ENCODE measurements at regions not wholly inside any gene's neighbourhood (a gene's known extent, or its start where the extent isn't known, plus 50 kb on each side); places are given as distances from the start of the nearest gene placed in this dataset.

GRCh38 chr1:48164571-48164970 is 57.9 kb upstream of the SLC5A9 start:
- H3K4me3 ChIP-seq (ENCODE audit: low read depth, low read length): no peak overlapping the region
- TF ChIP-seq CTCF (IDR thresholded peaks at IDR 0.05; ENCODE audit: insufficient read depth, low read depth, low read length, missing control alignments): no peak
- DNase-seq (ENCODE audit: low read depth): no peak

DNA sequence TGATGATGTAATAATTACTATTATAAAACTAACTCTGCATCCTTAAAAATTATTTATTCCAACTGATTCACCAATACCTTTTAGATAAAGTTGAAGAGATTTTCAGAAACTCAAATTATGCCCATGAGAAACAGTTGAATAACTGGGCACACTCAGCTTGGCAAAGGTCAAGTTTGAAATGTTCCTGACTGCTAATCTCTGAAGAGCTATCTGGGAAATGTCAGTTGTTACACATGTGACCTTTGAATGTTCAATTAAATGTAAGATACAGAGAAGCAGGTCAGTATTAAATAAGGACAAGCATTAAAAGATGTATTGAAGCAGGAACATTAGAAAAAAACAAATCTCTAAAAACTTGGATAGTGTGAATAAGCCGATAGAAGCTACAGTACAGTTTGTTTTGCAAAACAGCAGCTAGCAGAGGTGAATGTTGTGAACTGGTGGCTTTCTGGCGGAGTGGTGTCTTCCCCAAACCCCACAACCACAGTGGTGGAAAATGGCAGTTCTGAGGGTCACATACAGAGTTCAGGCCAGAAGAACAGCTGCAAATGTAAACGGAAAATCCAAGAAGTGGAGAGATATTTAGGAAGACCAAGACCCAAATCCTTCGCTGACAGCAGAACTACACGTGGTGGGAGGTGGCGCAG is 61.9 kb upstream of the SLC5A9 start:
- TF ChIP-seq CTCF (IDR thresholded peaks at IDR 0.05; ENCODE audit: insufficient read depth, low read depth, low read length, missing control alignments): no peak
- no peak overlapping the region for H3K4me3 ChIP-seq (ENCODE audit: low read depth, low read length)
- no peak for DNase-seq (ENCODE audit: low read depth)

DNA sequence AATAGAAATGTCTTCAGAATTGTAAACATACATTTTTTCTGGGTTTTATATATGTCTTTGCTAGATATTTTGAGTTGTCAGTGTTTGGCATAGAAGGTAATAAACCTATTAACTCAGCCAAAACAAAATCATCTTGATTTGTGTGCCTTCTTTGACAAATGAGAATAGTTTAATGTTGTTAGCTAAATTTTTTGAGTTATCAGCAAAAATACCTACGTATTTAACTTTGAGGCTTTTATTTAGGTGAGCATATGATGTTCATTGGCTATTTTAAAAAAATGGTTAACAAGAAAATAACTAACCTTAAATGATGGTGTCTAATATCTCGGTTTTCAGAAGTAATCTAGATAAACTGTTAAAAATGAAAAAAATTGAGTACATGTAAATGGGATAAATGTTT is 83.2 kb upstream of the SLC5A9 start:
- TF ChIP-seq CTCF (IDR thresholded peaks at IDR 0.05; ENCODE audit: insufficient read depth, low read depth, low read length, missing control alignments): no peak
- DNase-seq (ENCODE audit: low read depth): no peak
- H3K4me3 ChIP-seq (ENCODE audit: low read depth, low read length): no peak overlapping the region

GRCh38 chr1:48127735-48128685 is 94.5 kb upstream of the SLC5A9 start:
- no peak for DNase-seq (ENCODE audit: low read depth)
- no peak for TF ChIP-seq CTCF (IDR thresholded peaks at IDR 0.05; ENCODE audit: insufficient read depth, low read depth, low read length, missing control alignments)
- H3K4me3 ChIP-seq (ENCODE audit: low read depth, low read length): no peak overlapping the region

DNA sequence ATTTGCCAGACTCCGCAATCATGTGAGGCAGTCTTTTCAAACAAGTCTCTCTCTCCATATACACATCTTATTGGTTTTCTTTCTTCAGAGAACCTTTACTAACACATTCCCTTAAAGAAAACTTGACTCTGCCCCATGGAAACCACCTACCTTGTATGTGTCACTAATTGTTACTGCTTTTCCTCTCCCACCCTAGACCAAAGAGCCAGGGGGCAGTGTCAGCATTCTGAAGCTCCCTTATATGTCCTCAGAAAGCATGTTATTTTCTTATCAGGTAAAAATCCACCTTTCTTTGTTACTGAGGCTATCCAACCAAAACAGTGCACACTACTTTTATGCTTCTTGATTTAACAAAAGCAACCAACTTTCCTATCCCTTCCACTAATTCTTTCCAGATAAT is 98.9 kb upstream of the SLC5A9 start:
- DNase-seq (ENCODE audit: low read depth): no peak
- TF ChIP-seq CTCF (IDR thresholded peaks at IDR 0.05; ENCODE audit: insufficient read depth, low read depth, low read length, missing control alignments): no peak

DNA sequence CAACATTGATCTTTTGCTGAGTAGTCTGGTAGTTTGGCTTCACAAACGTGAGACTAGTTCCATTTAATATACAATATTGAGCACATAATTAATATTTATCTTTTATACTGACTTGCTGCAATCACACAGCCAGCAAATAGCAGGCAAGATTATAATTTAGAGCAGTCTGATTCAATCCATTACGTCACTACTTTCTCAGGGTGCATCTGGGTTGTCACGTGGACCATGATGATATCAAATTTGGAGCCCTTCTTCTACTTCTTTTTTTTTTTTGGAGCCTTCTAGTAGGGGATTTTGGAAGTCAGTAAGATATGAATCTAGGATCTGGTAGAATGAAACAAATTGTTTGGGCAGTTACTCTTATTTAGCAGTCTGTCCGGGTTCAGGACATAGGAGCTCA is 100.6 kb upstream of the SLC5A9 start:
- no peak for TF ChIP-seq CTCF (IDR thresholded peaks at IDR 0.05; ENCODE audit: insufficient read depth, low read depth, low read length, missing control alignments)
- no peak for DNase-seq (ENCODE audit: low read depth)
- H3K4me3 ChIP-seq (ENCODE audit: low read depth, low read length): no peak overlapping the region

More for the DNA sequence above, 98.9 kb upstream of the SLC5A9 start:
- H3K4me3 ChIP-seq (ENCODE audit: low read depth, low read length): no peak overlapping the region

All from GM12865 (cell line).